ENCODE measurements at regions not wholly inside any gene's neighbourhood (a gene's known extent, or its start where the extent isn't known, plus 50 kb on each side); places are given as distances from the start of the nearest gene placed in this dataset.
"Not testable (repeated sequence)": the region's sequence is repeated elsewhere in the genome, so short reads cannot be mapped to it uniquely, and the experiment has no call there.

DNA sequence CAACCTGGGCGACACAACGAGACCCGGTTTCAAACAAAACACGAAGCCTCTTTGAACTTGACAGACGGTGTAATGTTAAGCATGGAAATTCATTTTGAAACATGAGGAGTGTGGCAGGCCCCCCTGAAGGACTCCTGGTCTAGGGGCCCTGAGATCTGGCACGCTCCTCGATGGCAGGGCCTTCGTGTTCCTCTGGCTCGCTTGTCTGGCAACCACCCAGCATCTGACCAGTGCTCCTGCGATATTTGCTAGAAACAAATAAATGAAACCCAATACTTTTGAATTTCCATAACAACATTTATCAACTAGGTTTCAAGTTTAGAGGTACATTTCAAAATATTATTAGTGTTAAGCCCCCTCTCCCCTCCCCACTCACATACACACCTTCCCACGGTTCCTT is 193.0 kb downstream of the ERCC6L2 start:
- no peak for DNase-seq (ENCODE audit: insufficient read length)
- FAIRE-seq, result no peak
- TF ChIP-seq POLR2A (IDR thresholded peaks at IDR 0.05; ENCODE audit: low read depth, low read length) (no peak), POLR2AphosphoS5 (IDR thresholded peaks at IDR 0.05; ENCODE audit: low read depth, low read length) (no peak), TAF1 (IDR thresholded peaks at IDR 0.05; ENCODE audit: borderline replicate concordance, low read depth, low read length) (no peak)

DNA sequence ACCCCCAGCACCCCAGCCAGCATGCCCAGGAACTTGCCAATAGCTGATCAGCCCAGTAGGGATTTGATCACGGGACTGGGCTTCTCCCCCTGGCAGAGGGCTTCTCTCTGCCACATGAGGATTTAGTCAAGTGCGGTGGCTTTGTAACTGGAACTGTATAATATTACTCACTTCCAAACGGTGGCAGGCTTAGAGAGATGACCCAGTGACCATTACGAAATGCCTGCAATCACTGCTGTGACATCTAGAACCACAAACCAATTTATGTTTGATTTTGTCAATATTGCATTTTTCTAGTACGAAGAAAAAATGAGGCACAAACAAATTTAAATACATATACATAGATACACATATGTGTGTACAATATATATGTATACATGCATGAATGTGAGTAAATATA is 192.1 kb downstream of the ERCC6L2 start:
- DNase-seq (ENCODE audit: insufficient read length) (no peak), FAIRE-seq (no peak)
- TF ChIP-seq POLR2A (IDR thresholded peaks at IDR 0.05; ENCODE audit: low read depth, low read length), result no peak
- no peak for TF ChIP-seq TAF1 (IDR thresholded peaks at IDR 0.05; ENCODE audit: borderline replicate concordance, low read depth, low read length)
- TF ChIP-seq POLR2AphosphoS5 (IDR thresholded peaks at IDR 0.05; ENCODE audit: low read depth, low read length), result no peak

GRCh38 chr9:96067004-96067403 is 191.5 kb downstream of the ERCC6L2 start:
- no peak for TF ChIP-seq TAF1 (IDR thresholded peaks at IDR 0.05; ENCODE audit: borderline replicate concordance, low read depth, low read length)
- TF ChIP-seq POLR2AphosphoS5 (IDR thresholded peaks at IDR 0.05; ENCODE audit: low read depth, low read length), result no peak
- TF ChIP-seq POLR2A (IDR thresholded peaks at IDR 0.05; ENCODE audit: low read depth, low read length), result no peak
- no peak for DNase-seq (ENCODE audit: insufficient read length)
- FAIRE-seq, result no peak

DNA sequence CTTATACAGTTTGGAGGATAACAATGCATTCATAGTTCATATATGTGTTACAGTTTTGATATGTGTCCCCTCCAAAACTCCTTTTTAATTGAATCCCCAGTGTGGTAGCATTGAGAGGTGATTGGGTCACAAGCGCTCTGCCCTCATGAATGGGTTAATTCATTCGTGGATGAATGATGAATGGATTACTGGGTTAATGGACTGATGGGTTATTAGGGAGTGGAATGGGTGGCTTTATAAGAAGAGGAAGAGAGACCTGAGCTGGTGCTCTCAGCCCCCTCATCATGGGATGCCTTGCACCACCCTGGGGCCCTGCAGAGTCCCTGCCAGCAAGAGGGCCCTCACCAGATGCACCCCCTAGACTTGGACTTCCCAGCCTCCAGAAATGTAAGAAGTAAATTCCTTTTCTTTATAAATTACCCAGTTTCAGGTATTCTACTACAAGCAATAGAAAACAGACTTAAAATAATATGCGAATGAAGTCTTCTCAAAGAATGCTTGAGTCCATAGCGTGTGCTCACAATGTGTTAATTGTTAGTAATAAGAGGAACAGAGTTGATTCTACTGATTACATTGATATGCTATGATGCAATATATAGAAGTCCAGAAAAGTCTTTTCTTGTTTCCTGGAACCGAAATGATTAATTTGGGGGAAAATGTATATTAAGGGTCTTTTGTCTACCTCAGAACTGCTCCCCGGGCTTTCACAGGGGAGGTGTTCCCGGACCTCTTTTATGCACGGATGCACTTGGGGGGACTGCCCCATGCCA is 190.2 kb downstream of the ERCC6L2 start:
- DNase-seq (ENCODE audit: insufficient read length), result no peak
- no peak for FAIRE-seq
- no peak for TF ChIP-seq TAF1 (IDR thresholded peaks at IDR 0.05; ENCODE audit: borderline replicate concordance, low read depth, low read length)
- TF ChIP-seq POLR2AphosphoS5 (IDR thresholded peaks at IDR 0.05; ENCODE audit: low read depth, low read length), result no peak
- TF ChIP-seq POLR2A (IDR thresholded peaks at IDR 0.05; ENCODE audit: low read depth, low read length), result no peak

- TF ChIP-seq POLR2A (IDR thresholded peaks at IDR 0.05; ENCODE audit: low read depth, low read length) (no peak), POLR2AphosphoS5 (IDR thresholded peaks at IDR 0.05; ENCODE audit: low read depth, low read length) (no peak), TAF1 (IDR thresholded peaks at IDR 0.05; ENCODE audit: borderline replicate concordance, low read depth, low read length) (no peak)
- DNase-seq (ENCODE audit: insufficient read length) (no peak), FAIRE-seq (no peak)
Observed at GRCh38 chr9:96064826-96065481, 189.5 kb downstream of the ERCC6L2 start.

- TF ChIP-seq TAF1 (IDR thresholded peaks at IDR 0.05; ENCODE audit: borderline replicate concordance, low read depth, low read length) (no peak), POLR2A (IDR thresholded peaks at IDR 0.05; ENCODE audit: low read depth, low read length) (no peak)
- DNase-seq (ENCODE audit: insufficient read length) (no peak), FAIRE-seq (no peak)
Observed at GRCh38 chr9:96062854-96063253, 187.4 kb downstream of the ERCC6L2 start.

GRCh38 chr9:96062031-96062430 is 186.5 kb downstream of the ERCC6L2 start:
- FAIRE-seq (no peak), DNase-seq (ENCODE audit: insufficient read length) (no peak)
- TF ChIP-seq POLR2A (IDR thresholded peaks at IDR 0.05; ENCODE audit: low read depth, low read length), result no peak
- TF ChIP-seq POLR2AphosphoS5 (IDR thresholded peaks at IDR 0.05; ENCODE audit: low read depth, low read length), result no peak
- TF ChIP-seq TAF1 (IDR thresholded peaks at IDR 0.05; ENCODE audit: borderline replicate concordance, low read depth, low read length), result no peak

GRCh38 chr9:96061293-96061987 is 185.9 kb downstream of the ERCC6L2 start:
- DNase-seq (ENCODE audit: insufficient read length), result no peak
- no peak for FAIRE-seq
- TF ChIP-seq POLR2AphosphoS5 (IDR thresholded peaks at IDR 0.05; ENCODE audit: low read depth, low read length) (no peak), TAF1 (IDR thresholded peaks at IDR 0.05; ENCODE audit: borderline replicate concordance, low read depth, low read length) (no peak), POLR2A (IDR thresholded peaks at IDR 0.05; ENCODE audit: low read depth, low read length) (no peak)

DNA sequence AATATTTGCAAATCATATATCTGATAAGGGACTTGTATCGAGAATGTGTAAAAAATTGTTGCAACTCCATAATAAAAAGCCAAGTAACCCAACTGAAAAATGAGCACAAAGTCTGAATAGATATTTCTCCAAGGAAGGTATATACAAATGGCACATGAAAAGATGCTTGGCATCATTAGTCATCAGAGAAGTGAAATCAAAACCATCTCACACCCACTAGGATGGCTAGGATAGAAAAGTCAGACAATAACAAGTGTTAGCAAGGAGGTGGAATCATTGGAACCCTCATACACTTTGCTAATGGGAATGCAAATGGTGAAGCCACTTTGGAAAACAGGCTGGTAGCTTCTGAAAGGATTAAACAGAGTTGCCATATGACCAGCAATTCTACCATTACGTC is 182.7 kb downstream of the ERCC6L2 start:
- TF ChIP-seq POLR2AphosphoS5 (IDR thresholded peaks at IDR 0.05; ENCODE audit: low read depth, low read length), result no peak
- no peak for TF ChIP-seq TAF1 (IDR thresholded peaks at IDR 0.05; ENCODE audit: borderline replicate concordance, low read depth, low read length)
- no peak for TF ChIP-seq POLR2A (IDR thresholded peaks at IDR 0.05; ENCODE audit: low read depth, low read length)
- FAIRE-seq (no peak), DNase-seq (ENCODE audit: insufficient read length) (no peak)

- FAIRE-seq (no peak), DNase-seq (ENCODE audit: insufficient read length) (no peak)
- no peak for TF ChIP-seq POLR2A (IDR thresholded peaks at IDR 0.05; ENCODE audit: low read depth, low read length)
Observed at GRCh38 chr9:96057155-96057554, 181.7 kb downstream of the ERCC6L2 start.

DNA sequence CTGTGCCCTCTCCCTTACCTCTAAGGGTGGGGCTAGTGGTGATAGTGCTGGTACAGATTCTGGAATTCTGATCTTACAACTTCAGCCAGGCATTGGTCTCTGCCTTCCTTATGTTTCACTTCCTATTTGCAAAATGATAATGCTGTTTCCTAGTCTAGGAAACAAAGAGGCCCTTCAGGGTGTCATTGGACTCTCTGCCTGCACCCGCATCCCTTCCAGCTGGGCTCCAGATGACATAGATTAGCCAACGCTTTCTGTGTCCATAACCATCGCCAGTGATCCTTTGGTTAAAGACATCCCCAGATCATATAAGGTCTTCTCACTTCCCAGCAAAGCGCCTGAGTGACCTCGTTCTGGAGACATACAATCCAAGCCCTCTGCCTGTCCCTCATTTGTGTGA is 180.7 kb downstream of the ERCC6L2 start:
- TF ChIP-seq POLR2AphosphoS5 (IDR thresholded peaks at IDR 0.05; ENCODE audit: low read depth, low read length), result no peak
- no peak for TF ChIP-seq POLR2A (IDR thresholded peaks at IDR 0.05; ENCODE audit: low read depth, low read length)
- TF ChIP-seq TAF1 (IDR thresholded peaks at IDR 0.05; ENCODE audit: borderline replicate concordance, low read depth, low read length), result no peak
- FAIRE-seq (no peak), DNase-seq (ENCODE audit: insufficient read length) (no peak)

DNA sequence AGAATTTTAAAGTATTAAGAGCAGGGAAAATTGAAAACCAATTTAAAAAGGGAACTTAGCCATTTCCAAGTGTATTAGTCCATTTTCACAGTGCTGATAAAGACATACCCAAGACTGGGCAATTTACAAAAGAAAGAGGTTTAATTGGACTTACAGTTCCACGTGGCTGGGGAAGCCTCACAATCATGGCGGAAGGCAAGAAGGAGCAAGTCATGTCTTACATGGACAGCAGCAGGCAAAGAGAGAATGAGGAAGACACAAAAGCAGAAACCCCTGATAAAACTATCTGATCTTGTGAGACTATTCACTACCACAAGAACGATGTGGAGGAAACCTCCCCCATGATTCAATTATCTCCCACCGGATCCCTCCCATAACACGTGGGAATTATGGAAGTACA is 178.8 kb downstream of the ERCC6L2 start:
- not testable (repeated sequence) for FAIRE-seq; DNase-seq (ENCODE audit: insufficient read length)
